GM21786 (cell line): ENCODE measurements at regions not wholly inside any gene's neighbourhood (a gene's known extent, or its start where the extent isn't known, plus 50 kb on each side); places are given as distances from the start of the nearest gene placed in this dataset.
"Not testable (repeated sequence)": the region's sequence is repeated elsewhere in the genome, so short reads cannot be mapped to it uniquely, and the experiment has no call there.

Experiments
- ATAC-seq: cut with Tn5 transposase; IDR thresholded peaks from one replicate; pipeline ENCODE4 v1.9.1; 2021; ENCODE audit not compliant: unreplicated experiment

DNA sequence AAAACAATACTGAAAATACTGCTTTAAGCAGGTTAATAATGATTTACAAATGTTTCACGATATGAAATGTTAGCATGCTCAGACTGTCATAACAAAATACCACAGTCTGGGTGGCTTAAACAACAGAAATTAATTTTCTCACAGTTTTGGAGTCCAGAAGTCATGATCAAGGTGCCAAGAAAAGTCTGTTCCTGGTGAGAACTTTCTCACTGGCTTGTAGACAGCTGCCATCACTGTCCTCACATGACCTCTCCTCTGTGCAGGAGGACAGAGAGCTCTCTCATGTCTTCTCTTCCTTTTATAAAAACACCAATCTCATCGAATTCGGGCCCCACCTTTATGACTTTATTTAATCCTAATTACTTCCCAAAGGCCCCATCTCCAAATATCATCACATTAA is 426.7 kb downstream of the KLHL13 start:
- no peak for ATAC-seq

DNA sequence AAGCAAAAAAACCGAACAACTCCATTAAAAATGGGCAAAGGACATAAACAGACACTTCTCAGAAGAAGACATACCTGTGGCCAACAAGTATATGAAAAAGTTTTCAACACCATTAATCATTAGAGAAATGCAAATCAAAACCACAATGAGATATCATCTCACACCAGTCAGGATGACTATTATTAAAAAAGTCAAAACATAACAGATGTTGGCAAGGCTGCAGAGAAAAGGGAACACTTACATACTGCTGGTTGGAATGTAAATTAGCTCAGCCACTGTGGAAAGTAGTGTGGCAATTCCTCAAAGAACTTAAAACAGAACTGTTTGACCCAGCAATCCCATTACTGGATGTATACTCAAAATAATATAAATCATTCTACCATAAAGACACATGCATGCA is 436.3 kb downstream of the KLHL13 start:
- ATAC-seq = no peak

DNA sequence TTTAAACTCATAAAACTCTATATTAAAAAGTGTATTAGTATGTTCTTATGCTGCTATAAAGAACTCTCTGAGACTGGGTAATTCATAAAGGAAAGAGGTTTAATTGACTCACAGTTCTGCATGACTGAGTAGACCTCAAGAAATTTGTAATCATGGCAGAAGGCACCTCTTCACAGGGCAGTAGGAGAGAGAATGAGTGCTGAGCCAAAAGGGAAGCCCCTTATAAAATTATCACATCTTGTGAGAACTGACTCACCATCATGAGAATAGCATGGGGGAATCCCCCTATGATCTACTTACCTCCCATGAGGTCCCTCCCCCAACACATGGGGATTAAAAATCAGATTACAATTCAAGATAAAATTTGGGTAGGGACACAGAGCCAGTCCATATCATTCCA is 463.2 kb downstream of the KLHL13 start:
- no peak for ATAC-seq

DNA sequence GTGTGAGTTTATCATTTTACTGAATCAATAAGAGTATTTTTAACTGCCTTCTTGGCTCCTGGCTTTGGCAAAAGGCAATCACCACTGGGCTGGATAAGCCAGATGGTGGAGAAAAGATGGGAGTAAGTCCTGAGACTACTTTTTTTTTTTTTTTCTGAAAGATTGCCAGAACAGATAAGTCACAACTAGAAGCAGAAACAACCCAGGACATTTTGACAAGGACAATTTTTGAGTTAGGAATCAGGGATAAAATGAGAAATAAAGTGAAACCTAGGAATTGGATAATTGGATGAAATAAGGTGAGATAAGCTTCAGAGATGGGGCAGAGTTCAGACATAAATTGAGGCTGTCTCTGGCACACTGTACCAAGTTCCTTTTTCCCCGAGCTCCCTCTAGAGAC is 471.0 kb downstream of the KLHL13 start:
- no peak for ATAC-seq

DNA sequence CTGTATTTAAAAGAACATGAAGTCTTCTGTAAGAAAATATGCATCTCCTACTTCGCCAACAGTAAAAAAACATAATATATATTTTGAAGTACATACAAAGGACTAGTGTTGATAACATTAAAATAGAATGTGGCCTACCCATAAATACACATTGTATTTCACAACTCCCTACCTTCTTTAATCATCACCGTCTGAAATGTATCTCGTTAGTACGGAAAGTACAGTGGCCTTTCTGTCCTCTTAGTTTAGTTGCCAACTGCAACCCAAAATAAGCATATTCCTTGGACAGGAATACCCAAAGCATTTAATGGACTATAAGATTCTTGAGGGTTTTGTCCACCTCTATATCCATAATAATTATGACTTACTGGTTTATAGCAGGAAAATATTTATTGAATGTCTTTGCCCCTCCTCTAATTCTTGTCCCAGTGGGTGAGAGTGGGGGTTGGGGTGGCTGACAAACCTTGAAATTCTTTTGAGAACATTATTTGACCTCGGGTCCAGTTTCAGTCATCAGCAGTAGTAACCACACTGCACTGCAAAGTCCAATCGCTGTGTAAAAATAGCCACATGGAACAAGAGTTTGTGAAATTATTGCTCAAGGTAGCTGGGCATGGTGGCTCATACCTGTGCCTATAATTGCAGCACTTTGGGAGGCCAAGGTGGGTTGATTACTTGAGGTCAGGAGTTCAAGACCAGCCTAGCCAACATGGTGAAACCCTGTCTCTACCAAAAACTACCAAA is 474.5 kb downstream of the KLHL13 start:
- ATAC-seq = no peak

DNA sequence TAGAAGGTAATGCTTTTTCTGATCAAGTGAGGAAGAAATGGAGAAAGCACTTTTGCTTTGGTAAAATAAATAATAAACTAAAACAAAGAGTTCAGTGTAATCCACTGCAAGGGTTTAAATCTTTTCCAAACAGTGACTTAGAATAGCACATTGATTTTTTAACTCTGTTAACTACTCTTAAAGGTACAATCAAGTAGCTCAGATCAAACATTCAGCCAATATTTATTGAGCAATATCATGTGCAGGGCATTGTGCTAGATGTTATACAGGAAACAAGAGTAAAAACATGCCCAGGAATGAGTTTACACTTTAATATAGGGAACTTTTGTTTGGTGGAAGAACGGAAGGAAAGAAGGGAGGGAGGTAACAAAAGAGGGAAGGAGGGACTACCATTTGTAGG is 479.8 kb downstream of the KLHL13 start:
- ATAC-seq = no peak

DNA sequence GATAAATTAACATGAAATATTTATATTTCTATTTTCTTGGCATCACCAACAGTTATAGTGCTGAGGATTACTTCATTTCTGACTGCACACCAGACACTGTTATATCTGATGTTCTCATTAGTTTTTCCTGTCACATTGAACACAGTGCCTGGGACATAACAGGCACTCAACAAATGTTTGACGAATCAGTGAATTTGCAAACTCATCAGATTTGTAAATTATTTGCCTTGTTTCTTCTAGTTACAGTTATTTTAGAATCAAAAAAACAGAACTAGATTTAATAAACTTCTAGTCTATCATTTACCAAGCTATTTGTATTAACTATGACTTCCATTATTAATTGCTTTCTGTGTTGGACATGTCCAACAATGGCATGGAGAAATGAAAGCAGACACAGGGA is 483.3 kb downstream of the KLHL13 start:
- no peak for ATAC-seq

DNA sequence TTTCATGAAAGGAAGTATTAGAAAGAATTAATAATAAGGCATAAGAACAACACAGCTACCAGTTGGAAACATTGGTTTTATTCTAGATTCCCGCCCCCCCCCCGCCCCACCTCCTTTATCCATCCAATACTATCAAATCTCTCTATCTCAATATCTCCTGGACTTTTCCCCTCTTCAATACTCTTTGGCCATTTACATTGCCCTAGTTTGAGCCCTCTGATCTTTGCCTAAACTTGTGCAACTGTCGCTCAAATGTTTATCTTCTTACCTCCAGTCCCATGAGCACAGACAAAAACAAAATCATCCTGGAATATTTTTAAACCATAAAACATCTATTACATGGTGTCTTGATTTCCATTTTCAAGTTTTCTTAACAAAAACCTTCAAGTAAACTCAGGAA is 488.2 kb downstream of the KLHL13 start:
- no peak for ATAC-seq

DNA sequence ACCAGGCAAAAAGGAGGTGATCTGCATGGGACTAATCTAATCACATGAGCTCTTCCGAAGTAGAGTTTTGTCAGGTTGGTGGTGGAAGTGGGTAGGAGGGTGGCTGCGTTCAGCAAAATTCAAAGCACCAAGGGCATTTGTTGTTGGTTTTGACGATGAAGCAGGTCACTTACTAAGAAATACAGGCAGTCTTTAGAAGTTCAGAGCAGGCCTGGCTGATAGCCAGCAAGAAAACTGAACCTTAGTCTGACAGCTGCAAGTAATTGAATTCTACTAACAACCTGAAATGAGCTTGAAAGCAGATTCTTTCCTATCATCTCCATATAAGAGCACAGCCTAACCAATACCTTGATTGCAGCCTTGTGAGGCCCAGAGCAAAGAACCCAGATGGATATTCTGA is 505.8 kb downstream of the KLHL13 start:
- no peak for ATAC-seq

DNA sequence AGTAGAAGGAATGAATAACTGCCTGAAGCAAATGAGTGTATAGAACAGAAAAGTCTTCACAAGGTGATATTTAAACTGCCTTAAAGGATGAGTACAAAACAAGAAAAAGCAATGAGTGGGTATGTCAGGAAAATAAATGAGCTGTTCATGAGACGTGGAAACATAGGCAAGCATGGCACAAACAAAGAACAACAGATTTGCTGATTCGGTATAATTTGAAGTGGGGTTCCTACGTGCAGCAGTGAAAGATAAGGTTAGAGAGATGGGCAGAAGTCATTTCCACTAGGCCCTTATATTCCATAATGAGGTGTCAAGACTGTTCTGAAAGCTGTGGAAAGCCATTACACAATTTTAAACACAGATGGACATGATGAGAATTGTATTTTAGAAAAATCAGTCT is 506.6 kb downstream of the KLHL13 start:
- ATAC-seq = no peak

DNA sequence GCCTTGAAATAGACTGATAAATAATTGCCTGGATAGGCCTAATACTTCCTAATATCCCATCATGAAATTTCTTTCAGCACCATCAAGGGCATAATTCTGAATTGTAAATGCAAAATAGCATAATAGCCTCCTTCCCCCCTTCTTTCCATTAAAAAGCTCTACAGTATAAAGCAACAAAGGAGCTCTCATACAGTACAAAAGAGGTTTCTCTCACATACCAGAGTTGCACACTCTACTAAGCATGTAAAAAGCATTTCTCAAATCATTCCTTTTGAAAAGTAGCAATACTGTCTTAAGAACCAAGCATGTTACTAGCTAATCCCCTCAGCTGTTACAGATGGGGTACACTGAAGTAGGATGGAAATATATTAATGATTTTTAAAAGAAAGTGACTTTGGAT is 509.0 kb downstream of the KLHL13 start:
- no peak for ATAC-seq

DNA sequence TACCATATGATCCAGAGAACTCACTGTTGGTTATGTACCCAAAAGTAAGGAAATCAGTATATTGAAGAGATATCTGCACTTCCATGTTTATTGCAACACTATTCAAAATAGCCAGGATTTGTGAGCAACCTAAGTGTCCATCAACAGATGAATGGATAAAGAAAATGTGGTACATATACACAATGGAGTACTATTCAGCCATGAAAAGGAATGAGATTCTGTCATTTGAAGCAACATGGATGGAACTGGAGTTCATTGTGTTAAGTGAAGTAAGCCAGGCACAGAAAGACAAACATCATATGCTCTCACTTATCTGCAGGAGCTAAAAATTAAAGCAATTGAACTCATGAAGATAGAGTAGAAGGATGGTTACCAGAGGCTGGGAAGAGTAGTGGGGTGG is 510.5 kb downstream of the KLHL13 start:
- ATAC-seq = not testable (repeated sequence)

DNA sequence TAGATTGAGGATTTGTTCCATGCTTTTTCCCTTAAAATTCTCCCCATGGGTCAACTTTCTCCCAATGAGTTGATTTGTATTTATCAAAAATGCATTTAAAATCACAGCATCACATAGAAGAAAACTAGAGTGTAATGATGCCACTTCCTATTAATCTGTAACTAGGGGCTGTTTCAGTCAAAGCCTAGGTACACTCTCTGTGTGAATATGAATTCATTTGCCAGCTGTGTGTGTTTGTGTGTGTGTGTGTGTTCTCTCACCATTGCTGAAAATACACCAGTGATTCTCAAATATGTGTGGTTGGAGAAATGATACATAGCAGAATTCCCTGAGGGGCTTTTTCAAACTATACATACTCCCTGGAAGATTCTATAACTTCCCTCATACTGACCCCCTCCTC is 546.5 kb downstream of the KLHL13 start:
- no peak for ATAC-seq

DNA sequence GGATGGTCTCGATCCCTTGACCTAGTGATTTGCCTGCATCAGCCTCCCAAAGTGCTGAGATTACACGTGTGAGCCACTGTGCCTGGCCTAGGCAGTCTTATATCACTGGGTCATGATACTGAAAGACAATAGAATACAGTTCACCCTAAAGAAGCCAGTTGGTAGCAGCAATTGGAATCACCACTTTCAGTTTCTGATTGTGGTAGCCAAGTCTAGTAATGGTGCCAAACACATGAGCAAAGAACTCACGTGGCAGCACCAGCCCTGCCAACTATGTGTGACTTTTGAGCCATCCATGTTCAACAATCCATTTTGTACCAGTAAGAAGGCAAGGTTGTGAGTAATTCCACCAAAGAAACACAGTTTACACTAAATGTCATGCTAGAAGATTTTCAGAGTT is 548.4 kb downstream of the KLHL13 start:
- no peak for ATAC-seq

DNA sequence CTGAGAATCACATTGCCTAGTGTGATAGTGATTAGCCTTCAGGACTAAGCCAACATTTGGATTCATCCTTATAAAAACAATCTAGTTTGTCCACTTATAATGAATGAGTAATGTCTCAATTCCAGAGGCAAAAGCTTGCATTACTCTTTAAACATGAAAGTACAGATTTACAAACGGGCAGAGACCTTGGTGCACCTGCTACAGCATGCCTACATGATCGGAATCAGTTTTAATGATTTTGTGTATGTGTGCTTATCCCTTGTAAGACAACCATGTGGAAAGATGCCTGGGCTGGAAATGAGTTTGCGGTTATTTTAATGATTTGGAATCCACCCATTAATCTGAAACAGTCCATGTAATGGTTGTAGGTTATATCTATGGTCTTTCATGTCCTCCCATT is 572.7 kb downstream of the KLHL13 start:
- no peak for ATAC-seq

DNA sequence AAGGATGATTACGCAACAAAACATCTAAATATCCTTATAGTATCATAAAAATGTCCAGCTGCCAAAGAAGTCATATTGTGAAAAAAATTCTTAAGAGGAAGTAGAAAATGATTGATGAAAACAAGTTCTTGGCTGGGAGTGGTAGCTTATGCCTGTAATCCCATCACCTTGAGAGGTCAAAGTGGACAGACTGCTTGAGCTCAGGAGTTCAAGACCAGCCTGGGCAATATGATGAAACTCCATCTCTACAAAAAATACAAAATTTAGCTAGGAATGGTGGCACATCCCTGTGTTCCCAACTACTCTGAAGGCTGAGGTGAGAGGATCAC is 577.6 kb downstream of the KLHL13 start:
- no peak for ATAC-seq

DNA sequence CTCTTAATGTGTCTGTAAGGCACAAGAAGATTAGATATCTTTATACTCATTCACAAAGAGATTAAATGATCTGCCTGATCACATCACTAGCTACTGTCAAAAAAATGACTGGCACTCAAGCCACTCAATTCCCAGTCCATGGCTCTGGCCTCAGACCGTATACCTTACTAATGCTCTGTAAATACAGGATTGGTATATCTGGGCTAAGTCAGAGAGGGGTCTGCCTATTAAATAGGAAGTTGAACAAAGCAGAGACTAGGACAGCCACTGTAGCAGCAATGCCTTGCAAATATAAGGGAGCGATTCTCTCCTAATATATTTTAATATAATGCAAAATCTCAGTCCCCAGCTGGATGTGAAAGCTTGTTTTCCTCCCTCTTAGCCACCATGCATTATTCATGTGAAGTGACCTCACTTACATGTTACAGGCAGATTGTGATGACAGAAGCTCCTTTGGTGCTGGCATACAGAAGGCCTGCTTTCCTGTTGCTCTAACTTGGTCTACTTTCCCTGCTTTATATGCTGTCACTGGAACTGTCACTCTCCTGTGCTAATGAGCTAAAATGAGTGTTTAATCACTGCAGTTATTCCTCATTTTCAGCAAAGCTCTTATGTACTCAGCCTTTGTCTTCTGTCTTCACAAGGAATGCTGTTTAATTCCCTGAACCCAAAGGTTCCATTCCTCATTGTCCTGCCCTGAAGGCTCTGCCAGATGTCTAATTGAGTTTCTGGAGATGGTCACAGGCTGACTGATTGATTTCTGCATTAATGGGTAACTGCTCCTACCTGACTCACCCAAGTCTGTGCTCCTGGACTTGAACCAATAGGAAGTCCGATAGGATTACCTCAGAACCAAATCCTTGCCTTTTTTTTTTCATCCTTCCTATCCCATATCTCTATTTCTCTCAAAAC is 578.2 kb downstream of the KLHL13 start:
- ATAC-seq = no peak

DNA sequence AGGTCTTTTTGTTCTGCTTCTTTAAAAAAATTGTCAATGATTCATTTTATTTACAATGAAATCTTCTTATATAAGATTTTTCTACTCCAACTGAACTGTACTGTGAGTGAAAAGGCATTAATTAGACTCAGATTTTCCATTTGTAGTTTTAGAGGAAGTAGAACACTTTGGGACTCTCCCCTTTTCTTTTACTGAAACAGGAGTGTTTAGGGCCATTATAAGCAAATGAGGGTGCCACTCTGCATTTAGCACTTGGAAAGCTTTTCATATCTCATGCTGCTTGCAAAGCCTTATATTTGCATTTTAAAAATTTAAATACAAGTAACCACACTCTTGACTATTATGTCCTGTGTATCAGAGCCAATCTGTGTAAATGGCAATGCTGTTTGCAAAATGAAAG is 584.3 kb downstream of the KLHL13 start:
- ATAC-seq = no peak

DNA sequence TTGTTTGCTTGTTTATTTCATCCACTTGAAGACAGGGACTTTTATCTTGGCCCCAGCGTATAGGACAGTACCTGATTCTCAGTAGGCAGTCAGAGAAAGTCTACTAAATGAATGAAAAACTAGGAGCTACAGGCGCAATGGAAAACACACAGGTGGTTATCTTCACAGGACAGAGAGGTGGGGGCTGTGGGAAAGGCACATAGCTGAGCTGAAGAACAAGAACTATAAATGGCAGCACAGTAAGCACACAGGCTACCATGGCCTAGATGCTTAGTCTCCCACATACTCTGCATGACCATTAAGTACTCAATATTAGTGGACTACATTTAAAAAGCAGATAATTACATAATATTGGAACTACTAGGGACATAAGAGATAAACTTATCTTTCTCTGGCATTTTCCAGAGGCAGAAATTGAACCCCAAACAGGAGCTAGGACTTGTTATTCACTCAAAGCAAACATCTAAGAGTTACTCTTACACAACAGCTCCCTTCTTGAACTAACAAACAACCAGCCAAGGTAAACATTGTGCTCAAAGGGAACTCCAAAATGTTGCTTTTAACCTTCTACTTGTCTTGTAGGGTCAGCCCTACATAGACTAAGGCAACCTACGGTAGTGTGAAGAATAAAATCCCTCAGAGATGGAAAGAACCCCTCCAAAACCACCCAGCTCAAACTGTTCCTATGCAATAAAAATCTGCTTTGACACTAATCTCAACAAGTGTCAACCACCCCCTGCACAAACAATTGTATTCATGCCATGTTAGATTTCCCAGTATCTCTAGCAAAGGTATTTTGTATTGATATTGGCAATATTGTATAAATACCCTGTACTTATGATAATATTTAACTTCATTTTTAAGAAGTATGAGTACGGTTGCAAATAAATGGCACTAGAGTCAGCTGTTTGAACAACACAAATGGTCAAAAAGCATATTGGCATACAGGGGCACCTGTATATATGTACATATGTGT is 593.6 kb downstream of the KLHL13 start:
- ATAC-seq = no peak

DNA sequence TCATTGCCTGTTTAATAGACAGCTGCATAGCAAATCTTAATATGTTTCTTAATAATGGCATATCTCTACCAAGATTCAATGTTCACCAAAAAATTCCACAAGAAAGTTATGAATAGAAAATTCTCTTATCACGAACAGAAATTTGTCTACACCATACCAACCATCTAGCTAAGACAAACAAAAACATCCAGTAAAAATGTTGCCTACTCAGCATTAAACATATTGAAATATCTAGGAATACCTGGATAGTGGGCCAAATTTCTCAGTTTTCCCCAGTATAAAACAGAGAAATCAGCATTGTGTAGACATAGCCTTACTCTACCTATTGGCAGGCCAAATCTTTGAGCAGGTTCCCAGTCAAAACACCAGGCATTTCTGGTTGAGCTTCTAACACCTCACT is 598.6 kb downstream of the KLHL13 start:
- ATAC-seq = no peak

DNA sequence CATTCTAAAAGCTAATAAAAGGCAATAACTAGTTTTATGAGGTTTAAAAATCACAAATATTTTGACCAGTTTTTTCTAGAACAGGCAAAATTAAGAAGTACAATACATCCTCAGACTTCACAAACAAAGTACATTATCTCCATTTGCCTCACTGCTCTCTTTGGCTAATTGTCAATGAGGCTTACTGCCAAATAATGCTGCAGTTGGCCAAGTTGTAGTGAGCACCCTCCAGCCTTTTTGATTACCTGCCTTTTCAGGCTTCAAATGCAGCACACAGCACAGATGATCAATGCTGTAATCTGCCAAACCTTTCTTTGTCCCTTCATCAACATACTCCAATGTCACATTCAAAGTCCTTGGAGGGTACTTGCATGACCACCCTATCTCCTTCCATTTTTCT is 605.2 kb downstream of the KLHL13 start:
- no peak for ATAC-seq
